ENCODE measurements at regions not wholly inside any gene's neighbourhood (a gene's known extent, or its start where the extent isn't known, plus 50 kb on each side); places are given as distances from the start of the nearest gene placed in this dataset.
A peak's percentile ranks its signal among the peaks of the same experiment; 100 is the strongest.

GRCh38 chr7:84495128-84495527 lies 300.5 kb upstream of the SEMA3A start:
- Histone ChIP-seq H2BK120ac (ENCODE audit: low read depth, low read length) (no peak overlapping the region), H3K4me3 (ENCODE audit: low read length in 2 of 2) (no peak overlapping the region), H2AK5ac (ENCODE audit: low read depth, low read length) (no peak overlapping the region), H3K4me2 (ENCODE audit: insufficient read depth, low read length, poor library complexity, severe bottlenecking) (no peak overlapping the region), H3K18ac (ENCODE audit: low read length) (no peak overlapping the region), H3K9me3 (replicated peaks in 1 of 2; ENCODE audit: control insufficient read depth in 2 of 2, insufficient read depth in 1 of 2, low read depth in 1 of 2, low read length in 2 of 2) (no peaks in the 10 kb centered on the region), H3K36me3 (replicated peaks in 1 of 2; ENCODE audit: control insufficient read depth in 2 of 2, insufficient read depth in 2 of 2, low read length in 2 of 2) (no peaks in the 10 kb centered on the region), H3K4ac (ENCODE audit: low read length) (no peak overlapping the region), H2BK5ac (ENCODE audit: low read length) (no peak overlapping the region), H3K27me3 (ENCODE audit: control insufficient read depth in 3 of 3, insufficient read depth in 3 of 3, low read depth in 1 of 3, low read length in 3 of 3) (no peaks in the 10 kb centered on the region), H3K14ac (ENCODE audit: low read length) (no peak overlapping the region), H3K27ac (replicated peaks; ENCODE audit: low read length) (no peak overlapping the region), H2BK15ac (ENCODE audit: low read length) (no peak overlapping the region), H3K4me1 (ENCODE audit: control insufficient read depth in 2 of 2, insufficient read depth in 1 of 2, low read depth in 1 of 2, low read length in 2 of 2) (peaks cover 0 to 3% of the 10 kb centered on the region in 2 donors), H3K23ac (ENCODE audit: low read depth, low read length, poor library complexity) (no peak overlapping the region), H4K8ac (ENCODE audit: low read depth, low read length) (no peak overlapping the region), H4K91ac (ENCODE audit: low read depth, low read length, poor library complexity) (no peak overlapping the region), H3K9ac (ENCODE audit: low read depth, low read length, poor library complexity) (no peak overlapping the region), H2AFZ (ENCODE audit: low read length) (no peak overlapping the region), H2BK12ac (ENCODE audit: low read length) (no peak overlapping the region), H3K79me1 (ENCODE audit: low read depth, low read length) (no peaks in the 10 kb centered on the region)
- DNase-seq (ENCODE audit: low spot score) = no peak

- Histone ChIP-seq H2AFZ (ENCODE audit: low read length) (peak overlapping the region; percentile 32), H3K9me3 (replicated peaks in 1 of 2; ENCODE audit: control insufficient read depth in 2 of 2, insufficient read depth in 1 of 2, low read depth in 1 of 2, low read length in 2 of 2) (no peaks in the 10 kb centered on the region), H3K36me3 (replicated peaks in 1 of 2; ENCODE audit: control insufficient read depth in 2 of 2, insufficient read depth in 2 of 2, low read length in 2 of 2) (no peaks in the 10 kb centered on the region), H3K23ac (ENCODE audit: low read depth, low read length, poor library complexity) (no peak overlapping the region), H3K27me3 (ENCODE audit: control insufficient read depth in 3 of 3, insufficient read depth in 3 of 3, low read depth in 1 of 3, low read length in 3 of 3) (no peaks in the 10 kb centered on the region), H3K4me3 (ENCODE audit: low read length in 2 of 2) (no peak overlapping the region), H2BK15ac (ENCODE audit: low read length) (no peak overlapping the region), H3K4me1 (ENCODE audit: control insufficient read depth in 2 of 2, insufficient read depth in 1 of 2, low read depth in 1 of 2, low read length in 2 of 2) (peaks cover 0 to 3% of the 10 kb centered on the region in 2 donors), H4K8ac (ENCODE audit: low read depth, low read length) (no peak overlapping the region), H2BK120ac (ENCODE audit: low read depth, low read length) (no peak overlapping the region), H3K79me1 (ENCODE audit: low read depth, low read length) (no peaks in the 10 kb centered on the region), H2AK5ac (ENCODE audit: low read depth, low read length) (no peak overlapping the region), H3K14ac (ENCODE audit: low read length) (no peak overlapping the region), H3K9ac (ENCODE audit: low read depth, low read length, poor library complexity) (no peak overlapping the region), H2BK5ac (ENCODE audit: low read length) (no peak overlapping the region), H3K4ac (ENCODE audit: low read length) (no peak overlapping the region), H3K18ac (ENCODE audit: low read length) (no peak overlapping the region), H3K4me2 (ENCODE audit: insufficient read depth, low read length, poor library complexity, severe bottlenecking) (no peak overlapping the region), H2BK12ac (ENCODE audit: low read length) (no peak overlapping the region), H4K91ac (ENCODE audit: low read depth, low read length, poor library complexity) (no peak overlapping the region), H3K27ac (replicated peaks; ENCODE audit: low read length) (no peak overlapping the region)
- DNase-seq (ENCODE audit: low spot score) = no peak
- no CpG with 5 or more reads among the region's 13 CpGs for WGBS, 2 donors (ENCODE audit: extremely low coverage in 2 of 2, insufficient read length in 2 of 2, insufficient replicate concordance in 1 of 2)
These were observed 297.8 kb upstream of the SEMA3A start for GRCh38 chr7:84492098-84493034.

- H3K4me2 ChIP-seq (ENCODE audit: insufficient read depth, low read length, poor library complexity, severe bottlenecking) = no peak overlapping the region
- H3K9ac ChIP-seq (ENCODE audit: low read depth, low read length, poor library complexity) = no peak overlapping the region
- H3K27ac ChIP-seq (replicated peaks; ENCODE audit: low read length) = no peak overlapping the region
- no peaks in the 10 kb centered on the region for H3K79me1 ChIP-seq (ENCODE audit: low read depth, low read length)
- H3K14ac ChIP-seq (ENCODE audit: low read length) = no peak overlapping the region
- H2BK120ac ChIP-seq (ENCODE audit: low read depth, low read length) = no peak overlapping the region
- H3K23ac ChIP-seq (ENCODE audit: low read depth, low read length, poor library complexity) = no peak overlapping the region
- no peaks in the 10 kb centered on the region for H3K27me3 ChIP-seq (ENCODE audit: control insufficient read depth in 3 of 3, insufficient read depth in 3 of 3, low read depth in 1 of 3, low read length in 3 of 3)
- no peak overlapping the region for H2AK5ac ChIP-seq (ENCODE audit: low read depth, low read length)
- no peak overlapping the region for H2BK12ac ChIP-seq (ENCODE audit: low read length)
- no peak for DNase-seq (ENCODE audit: low spot score)
- no peak overlapping the region for H3K4ac ChIP-seq (ENCODE audit: low read length)
- no peak overlapping the region for H3K18ac ChIP-seq (ENCODE audit: low read length)
- no peak overlapping the region for H2BK5ac ChIP-seq (ENCODE audit: low read length)
- H3K36me3 ChIP-seq (replicated peaks in 1 of 2; ENCODE audit: control insufficient read depth in 2 of 2, insufficient read depth in 2 of 2, low read length in 2 of 2) = no peaks in the 10 kb centered on the region
- peaks cover 0 to 3% of the 10 kb centered on the region in 2 donors for H3K4me1 ChIP-seq (ENCODE audit: control insufficient read depth in 2 of 2, insufficient read depth in 1 of 2, low read depth in 1 of 2, low read length in 2 of 2)
- WGBS, 2 donors (ENCODE audit: extremely low coverage in 2 of 2, insufficient read length in 2 of 2, insufficient replicate concordance in 1 of 2) = no CpG with 5 or more reads among the region's 6 CpGs
- H4K8ac ChIP-seq (ENCODE audit: low read depth, low read length) = no peak overlapping the region
- H4K91ac ChIP-seq (ENCODE audit: low read depth, low read length, poor library complexity) = no peak overlapping the region
- no peak overlapping the region for H2BK15ac ChIP-seq (ENCODE audit: low read length)
- H3K9me3 ChIP-seq (replicated peaks in 1 of 2; ENCODE audit: control insufficient read depth in 2 of 2, insufficient read depth in 1 of 2, low read depth in 1 of 2, low read length in 2 of 2) = no peaks in the 10 kb centered on the region
- no peak overlapping the region for H3K4me3 ChIP-seq (ENCODE audit: low read length in 2 of 2)
- no peak overlapping the region for H2AFZ ChIP-seq (ENCODE audit: low read length)
These were observed 296.1 kb upstream of the SEMA3A start for GRCh38 chr7:84490661-84491060.

DNA sequence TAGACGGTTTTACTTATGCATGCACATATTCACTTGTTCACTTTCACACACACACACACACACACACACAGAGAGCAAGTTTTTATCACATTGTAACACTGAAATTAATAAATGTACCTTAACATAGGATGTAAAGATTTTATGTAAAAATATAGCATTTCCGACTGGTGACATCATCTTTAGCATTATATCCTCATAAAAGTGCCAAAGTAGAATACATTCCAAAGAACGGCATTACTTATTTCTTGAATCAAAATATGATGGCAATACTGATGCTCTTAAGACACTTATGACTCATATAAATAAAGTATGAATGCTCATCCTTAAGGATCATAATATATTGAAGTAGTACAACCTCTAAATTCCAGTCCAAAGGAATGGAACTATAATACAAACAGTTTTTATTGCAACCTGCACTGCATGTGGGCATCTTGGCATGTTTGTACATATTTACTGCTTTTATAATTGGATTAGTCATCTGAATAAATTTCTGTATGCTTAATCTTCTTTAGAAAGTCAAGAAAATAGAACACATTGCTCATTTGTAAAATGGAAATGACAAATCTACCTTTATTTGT lies 290.0 kb upstream of the SEMA3A start:
- Histone ChIP-seq H3K79me1 (ENCODE audit: low read depth, low read length) (no peaks in the 10 kb centered on the region), H3K27me3 (ENCODE audit: control insufficient read depth in 3 of 3, insufficient read depth in 3 of 3, low read depth in 1 of 3, low read length in 3 of 3) (no peaks in the 10 kb centered on the region), H3K4me3 (ENCODE audit: low read length in 2 of 2) (no peak overlapping the region), H2BK12ac (ENCODE audit: low read length) (no peak overlapping the region), H3K4me2 (ENCODE audit: insufficient read depth, low read length, poor library complexity, severe bottlenecking) (no peak overlapping the region), H3K18ac (ENCODE audit: low read length) (no peak overlapping the region), H2BK15ac (ENCODE audit: low read length) (no peak overlapping the region), H4K91ac (ENCODE audit: low read depth, low read length, poor library complexity) (no peak overlapping the region), H3K14ac (ENCODE audit: low read length) (no peak overlapping the region), H3K27ac (replicated peaks; ENCODE audit: low read length) (no peak overlapping the region), H2AFZ (ENCODE audit: low read length) (no peak overlapping the region), H4K8ac (ENCODE audit: low read depth, low read length) (no peak overlapping the region), H3K4me1 (ENCODE audit: control insufficient read depth in 2 of 2, insufficient read depth in 1 of 2, low read depth in 1 of 2, low read length in 2 of 2) (peaks cover 0 to 2% of the 10 kb centered on the region in 2 donors), H3K4ac (ENCODE audit: low read length) (no peak overlapping the region), H2BK5ac (ENCODE audit: low read length) (no peak overlapping the region), H3K36me3 (replicated peaks in 1 of 2; ENCODE audit: control insufficient read depth in 2 of 2, insufficient read depth in 2 of 2, low read length in 2 of 2) (no peaks in the 10 kb centered on the region), H2BK120ac (ENCODE audit: low read depth, low read length) (no peak overlapping the region), H2AK5ac (ENCODE audit: low read depth, low read length) (no peak overlapping the region), H3K9me3 (replicated peaks in 1 of 2; ENCODE audit: control insufficient read depth in 2 of 2, insufficient read depth in 1 of 2, low read depth in 1 of 2, low read length in 2 of 2) (no peaks in the 10 kb centered on the region), H3K23ac (ENCODE audit: low read depth, low read length, poor library complexity) (no peak overlapping the region), H3K9ac (ENCODE audit: low read depth, low read length, poor library complexity) (no peak overlapping the region)
- no CpG with 5 or more reads among the region's 3 CpGs for WGBS, 2 donors (ENCODE audit: extremely low coverage in 2 of 2, insufficient read length in 2 of 2, insufficient replicate concordance in 1 of 2)
- DNase-seq (ENCODE audit: low spot score) = no peak

Measured in neuronal stem cell (in vitro differentiated cells).